ENCODE measurements at regions not wholly inside any gene's neighbourhood (a gene's known extent, or its start where the extent isn't known, plus 50 kb on each side); places are given as distances from the start of the nearest gene placed in this dataset.
"Not testable (repeated sequence)": the region's sequence is repeated elsewhere in the genome, so short reads cannot be mapped to it uniquely, and the experiment has no call there.

DNA sequence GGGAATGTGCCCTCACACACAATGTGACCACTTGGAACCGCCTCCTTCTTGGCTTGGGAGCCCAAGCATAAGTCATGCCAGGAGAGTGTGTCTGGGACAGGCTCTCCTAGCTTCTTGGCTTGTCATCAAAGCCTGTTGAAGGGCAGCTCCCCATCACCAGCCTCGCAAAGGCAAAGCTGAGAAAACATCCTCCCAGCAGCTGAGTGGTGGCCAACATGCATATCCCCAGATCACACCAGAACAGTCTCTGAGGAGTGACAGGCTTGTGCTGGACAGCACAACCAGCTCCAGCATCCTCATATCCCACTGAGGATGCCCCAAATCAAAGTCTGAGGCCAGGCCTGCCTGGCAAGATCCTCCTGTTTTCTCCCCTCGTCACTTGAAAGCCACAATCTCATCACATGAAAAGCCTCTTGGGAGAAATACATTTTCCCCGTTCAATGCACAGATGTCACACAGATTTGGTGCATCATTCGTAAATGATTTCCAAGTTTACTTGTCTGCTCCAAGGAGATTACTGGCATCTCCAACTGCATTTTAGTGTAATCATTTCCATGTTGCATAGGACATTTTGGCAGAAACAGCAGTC is 269.3 kb downstream of the TTC32 start:
- H3K9me3 Mint-ChIP-seq = peaks cover 6% of the 10 kb centered on the region
- no peak for DNase-seq (ENCODE audit: low spot score in 2 of 2)
- ATAC-seq (replicated peaks; ENCODE audit: extremely low read depth, poor library complexity, severe bottlenecking) = no peak
- H3K4me1 Mint-ChIP-seq = no peaks in the 10 kb centered on the region
- peaks cover 19% of the 10 kb centered on the region for H3K27me3 Mint-ChIP-seq
- H3K36me3 Mint-ChIP-seq (ENCODE audit: insufficient read depth) = no peaks in the 10 kb centered on the region
- no peak overlapping the region for H3K27ac Mint-ChIP-seq (ENCODE audit: low read depth)
- no peak overlapping the region for H3K4me3 Mint-ChIP-seq

GRCh38 chr2:19631871-19632270 is 269.9 kb downstream of the TTC32 start:
- Mint-ChIP-seq H3K4me3 (no peak overlapping the region), H3K9me3 (peaks cover 9% of the 10 kb centered on the region), H3K36me3 (ENCODE audit: insufficient read depth) (no peaks in the 10 kb centered on the region), H3K27me3 (peaks cover 19% of the 10 kb centered on the region), H3K4me1 (no peaks in the 10 kb centered on the region), H3K27ac (ENCODE audit: low read depth) (no peak overlapping the region)
- DNase-seq (ENCODE audit: low spot score in 2 of 2) (no peak), ATAC-seq (replicated peaks; ENCODE audit: extremely low read depth, poor library complexity, severe bottlenecking) (no peak)

GRCh38 chr2:19630921-19631320 is 270.9 kb downstream of the TTC32 start:
- ATAC-seq (replicated peaks; ENCODE audit: extremely low read depth, poor library complexity, severe bottlenecking) (no peak), DNase-seq (ENCODE audit: low spot score in 2 of 2) (no peak)
- Mint-ChIP-seq H3K27me3 (peaks cover 19% of the 10 kb centered on the region), H3K9me3 (peaks cover 11% of the 10 kb centered on the region), H3K27ac (ENCODE audit: low read depth) (no peak overlapping the region), H3K36me3 (ENCODE audit: insufficient read depth) (no peaks in the 10 kb centered on the region), H3K4me3 (no peak overlapping the region), H3K4me1 (no peaks in the 10 kb centered on the region)

- H3K9me3 Mint-ChIP-seq = peaks cover 5% of the 10 kb centered on the region
- no peak for ATAC-seq (replicated peaks; ENCODE audit: extremely low read depth, poor library complexity, severe bottlenecking)
- H3K4me1 Mint-ChIP-seq = no peaks in the 10 kb centered on the region
- H3K27me3 Mint-ChIP-seq = no peaks in the 10 kb centered on the region
- no peak overlapping the region for H3K4me3 Mint-ChIP-seq
- H3K27ac Mint-ChIP-seq (ENCODE audit: low read depth) = no peak overlapping the region
- DNase-seq (ENCODE audit: low spot score in 2 of 2) = no peak
- H3K36me3 Mint-ChIP-seq (ENCODE audit: insufficient read depth) = no peaks in the 10 kb centered on the region
Observed at GRCh38 chr2:19627359-19627758, 268.9 kb upstream of the OSR1 start.

- DNase-seq (ENCODE audit: low spot score in 2 of 2) (no peak), ATAC-seq (replicated peaks; ENCODE audit: extremely low read depth, poor library complexity, severe bottlenecking) (no peak)
- H3K4me3 Mint-ChIP-seq = no peak overlapping the region
- no peak overlapping the region for H3K27ac Mint-ChIP-seq (ENCODE audit: low read depth)
- peaks cover 5% of the 10 kb centered on the region for H3K9me3 Mint-ChIP-seq
- H3K36me3 Mint-ChIP-seq (ENCODE audit: insufficient read depth) = no peaks in the 10 kb centered on the region
- H3K27me3 Mint-ChIP-seq = peaks cover 30% of the 10 kb centered on the region
- no peaks in the 10 kb centered on the region for H3K4me1 Mint-ChIP-seq
Observed at GRCh38 chr2:19623488-19623887, 265.1 kb upstream of the OSR1 start.

- Mint-ChIP-seq H3K4me1 (no peaks in the 10 kb centered on the region), H3K36me3 (ENCODE audit: insufficient read depth) (peaks cover 1% of the 10 kb centered on the region), H3K27me3 (peaks cover 46% of the 10 kb centered on the region), H3K27ac (ENCODE audit: low read depth) (no peak overlapping the region), H3K9me3 (peaks cover 36% of the 10 kb centered on the region), H3K4me3 (no peak overlapping the region)
- ATAC-seq (replicated peaks; ENCODE audit: extremely low read depth, poor library complexity, severe bottlenecking) (no peak), DNase-seq (ENCODE audit: low spot score in 2 of 2) (no peak)
Observed at GRCh38 chr2:19617257-19617848, 258.9 kb upstream of the OSR1 start.

- Mint-ChIP-seq H3K27me3 (peaks cover 38% of the 10 kb centered on the region), H3K9me3 (peaks cover 36% of the 10 kb centered on the region)
- not testable (repeated sequence) for DNase-seq (ENCODE audit: low spot score in 2 of 2); H3K27ac Mint-ChIP-seq (ENCODE audit: low read depth); H3K4me3 Mint-ChIP-seq; H3K36me3 Mint-ChIP-seq (ENCODE audit: insufficient read depth); ATAC-seq (replicated peaks; ENCODE audit: extremely low read depth, poor library complexity, severe bottlenecking); H3K4me1 Mint-ChIP-seq
Observed at GRCh38 chr2:19615402-19615801, 257.0 kb upstream of the OSR1 start.

- DNase-seq (ENCODE audit: low spot score in 2 of 2) (no peak), ATAC-seq (replicated peaks; ENCODE audit: extremely low read depth, poor library complexity, severe bottlenecking) (no peak)
- Mint-ChIP-seq H3K4me3 (no peak overlapping the region), H3K4me1 (no peaks in the 10 kb centered on the region), H3K27me3 (peaks cover 38% of the 10 kb centered on the region), H3K9me3 (peaks cover 36% of the 10 kb centered on the region), H3K36me3 (ENCODE audit: insufficient read depth) (peaks cover 1% of the 10 kb centered on the region), H3K27ac (ENCODE audit: low read depth) (no peak overlapping the region)
Observed at GRCh38 chr2:19614066-19614465, 255.6 kb upstream of the OSR1 start.

- ATAC-seq (replicated peaks; ENCODE audit: extremely low read depth, poor library complexity, severe bottlenecking) (no peak), DNase-seq (ENCODE audit: low spot score in 2 of 2) (no peak)
- Mint-ChIP-seq H3K4me3 (no peak overlapping the region), H3K9me3 (peaks cover 25% of the 10 kb centered on the region), H3K36me3 (ENCODE audit: insufficient read depth) (peaks cover 1% of the 10 kb centered on the region), H3K27me3 (peaks cover 21% of the 10 kb centered on the region), H3K27ac (ENCODE audit: low read depth) (no peak overlapping the region), H3K4me1 (no peaks in the 10 kb centered on the region)
Observed at GRCh38 chr2:19611491-19612332, 253.3 kb upstream of the OSR1 start.

DNA sequence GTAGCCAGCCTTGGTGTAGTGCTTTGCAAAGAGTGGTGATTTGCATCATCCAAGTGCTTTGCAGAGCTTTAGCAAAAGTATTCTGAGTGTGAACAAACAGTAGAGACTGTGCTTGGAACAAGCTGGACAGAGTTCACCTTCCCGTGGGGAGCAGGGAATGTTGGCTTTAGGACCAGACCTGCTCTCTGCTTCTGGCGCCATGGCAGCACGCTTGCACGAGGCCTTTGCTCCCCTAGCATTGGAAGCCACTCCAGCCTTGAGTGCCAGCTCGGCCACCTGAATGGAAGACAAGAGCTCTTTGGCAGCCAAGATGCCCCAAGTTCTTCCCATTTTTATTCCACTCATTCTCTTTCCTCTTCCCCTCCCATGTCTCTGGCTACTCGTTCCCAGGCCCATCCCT is 250.8 kb upstream of the OSR1 start:
- peaks cover 21% of the 10 kb centered on the region for H3K27me3 Mint-ChIP-seq
- no peaks in the 10 kb centered on the region for H3K4me1 Mint-ChIP-seq
- H3K27ac Mint-ChIP-seq (ENCODE audit: low read depth) = no peak overlapping the region
- H3K36me3 Mint-ChIP-seq (ENCODE audit: insufficient read depth) = peaks cover 1% of the 10 kb centered on the region
- no peak for DNase-seq (ENCODE audit: low spot score in 2 of 2)
- H3K4me3 Mint-ChIP-seq = no peak overlapping the region
- H3K9me3 Mint-ChIP-seq = peaks cover 8% of the 10 kb centered on the region
- no peak for ATAC-seq (replicated peaks; ENCODE audit: extremely low read depth, poor library complexity, severe bottlenecking)

GRCh38 chr2:19607931-19608771 is 249.7 kb upstream of the OSR1 start:
- Mint-ChIP-seq H3K27me3 (peaks cover 21% of the 10 kb centered on the region), H3K27ac (ENCODE audit: low read depth) (no peak overlapping the region), H3K36me3 (ENCODE audit: insufficient read depth) (peaks cover under 1% of the 10 kb centered on the region), H3K4me3 (no peak overlapping the region), H3K4me1 (no peaks in the 10 kb centered on the region), H3K9me3 (peaks cover 5% of the 10 kb centered on the region)
- no peak for DNase-seq (ENCODE audit: low spot score in 2 of 2)
- no peak for ATAC-seq (replicated peaks; ENCODE audit: extremely low read depth, poor library complexity, severe bottlenecking)

DNA sequence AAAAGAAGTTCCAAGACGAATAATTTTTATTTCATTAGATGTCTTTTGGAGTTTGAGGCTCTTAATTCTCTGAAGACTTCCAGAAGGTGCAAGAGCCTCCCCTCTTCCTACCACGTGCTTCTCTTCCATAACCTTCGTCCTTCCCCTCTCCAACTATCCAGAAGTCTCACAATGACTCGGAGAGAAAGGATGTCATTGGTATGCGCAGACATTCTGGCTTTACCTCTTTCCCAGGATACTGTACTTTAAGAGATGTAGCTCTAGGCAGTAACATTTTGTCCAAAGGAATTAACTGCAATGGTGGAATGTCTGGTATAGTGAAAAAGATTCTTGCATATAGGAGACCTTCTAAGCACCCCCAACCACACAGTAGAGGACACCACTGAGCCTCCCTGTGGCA is 249.0 kb upstream of the OSR1 start:
- Mint-ChIP-seq H3K9me3 (peaks cover 10% of the 10 kb centered on the region), H3K4me3 (no peak overlapping the region), H3K27ac (ENCODE audit: low read depth) (no peak overlapping the region), H3K27me3 (peaks cover 21% of the 10 kb centered on the region), H3K36me3 (ENCODE audit: insufficient read depth) (no peaks in the 10 kb centered on the region), H3K4me1 (no peaks in the 10 kb centered on the region)
- no peak for ATAC-seq (replicated peaks; ENCODE audit: extremely low read depth, poor library complexity, severe bottlenecking)
- DNase-seq (ENCODE audit: low spot score in 2 of 2) = no peak

All from central memory CD8-positive, alpha-beta T cell (primary cell).